ENCODE measurements at regions not wholly inside any gene's neighbourhood (a gene's known extent, or its start where the extent isn't known, plus 50 kb on each side); places are given as distances from the start of the nearest gene placed in this dataset.
"Not testable (repeated sequence)": the region's sequence is repeated elsewhere in the genome, so short reads cannot be mapped to it uniquely, and the experiment has no call there.

GRCh38 chr2:161032635-161033034 lies 127.6 kb upstream of the TANK start:
- no peak for DNase-seq

DNA sequence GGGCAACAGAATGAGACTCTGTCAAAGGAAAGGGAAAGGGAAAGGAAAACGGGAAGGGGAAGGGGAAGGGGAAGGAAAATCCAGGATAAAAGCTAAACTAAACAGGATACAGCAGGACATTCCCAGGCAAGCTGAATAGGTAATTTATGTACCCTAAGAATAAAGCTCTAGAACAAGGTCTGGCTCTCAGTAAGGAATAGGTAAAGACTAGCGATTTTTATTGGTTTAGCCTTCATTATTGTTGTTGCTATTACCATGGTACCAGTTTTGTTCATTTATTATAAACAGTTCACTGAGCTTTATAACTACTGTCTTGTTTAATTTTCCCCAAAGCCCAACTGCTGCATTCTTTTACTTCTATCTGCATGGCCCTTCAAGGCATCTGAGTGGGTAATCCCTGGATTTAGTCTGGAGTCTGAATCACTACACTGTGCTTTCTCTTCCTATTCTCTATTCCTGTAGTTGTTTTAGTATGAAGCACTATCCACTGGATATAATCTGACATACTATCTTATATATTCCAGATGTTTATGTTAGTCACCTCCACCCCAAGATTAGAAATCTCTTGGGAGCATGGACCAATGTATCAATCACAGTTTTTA lies 127.1 kb upstream of the TANK start:
- DNase-seq, result peak; percentile 51

GRCh38 chr2:161036926-161037325 lies 123.3 kb upstream of the TANK start:
- DNase-seq, result no peak

DNA sequence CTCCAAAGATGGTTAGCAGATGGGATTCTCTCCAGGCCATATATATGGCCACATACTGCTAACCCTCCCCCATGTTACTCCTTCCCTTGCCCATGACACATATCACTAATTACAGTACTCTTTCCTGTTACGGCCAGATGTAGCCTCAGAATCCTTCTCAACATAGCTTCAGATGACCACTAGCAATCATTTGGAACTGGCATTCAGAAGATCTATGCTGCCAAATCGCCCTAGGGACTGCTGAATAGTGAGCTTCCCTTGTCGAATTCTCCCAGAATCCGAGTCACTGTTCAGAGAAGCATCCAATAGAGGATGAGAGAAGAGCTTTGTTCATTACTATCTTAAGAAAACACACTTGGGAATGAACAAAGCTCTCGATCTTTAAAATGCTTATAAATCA lies 121.2 kb upstream of the TANK start:
- no peak for DNase-seq

- DNase-seq, result no peak
These were observed 118.9 kb upstream of the TANK start for GRCh38 chr2:161041356-161041755.

- DNase-seq, result no peak
These were observed 117.1 kb upstream of the TANK start for GRCh38 chr2:161042990-161043625.

DNA sequence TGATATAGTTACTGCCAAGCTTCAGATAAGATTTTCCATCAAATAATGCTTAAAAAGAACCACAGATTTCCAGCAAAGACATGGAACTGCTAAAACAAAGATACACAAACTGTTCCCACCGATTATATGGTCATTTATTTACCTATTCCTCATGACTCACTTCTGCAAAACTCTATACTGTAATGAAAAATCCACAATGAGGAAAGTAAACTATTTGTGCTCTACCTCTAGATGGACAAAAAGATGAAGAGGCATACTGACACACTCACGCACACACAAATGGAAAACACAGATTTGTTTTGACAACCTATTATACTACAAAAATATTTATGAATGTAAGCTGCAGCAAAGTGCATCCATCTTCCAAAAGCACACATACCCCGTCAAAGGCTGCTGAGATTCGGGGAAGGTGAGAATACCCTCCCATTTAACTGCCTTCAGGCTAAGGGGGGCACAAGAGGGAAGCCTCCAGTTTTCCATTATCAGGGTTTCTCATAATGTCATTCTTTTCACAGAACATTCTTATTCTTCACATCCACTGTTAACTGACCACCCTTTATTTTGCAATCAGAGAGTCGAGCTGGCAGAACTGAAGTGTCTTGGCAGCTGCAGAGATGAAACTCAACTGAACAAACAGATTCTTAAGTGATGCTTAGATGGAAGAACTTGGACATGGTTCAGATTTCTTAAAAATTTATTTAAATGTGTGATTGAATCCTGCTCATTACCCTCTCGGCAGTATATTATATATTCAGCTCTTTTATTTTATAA lies 115.9 kb upstream of the TANK start:
- DNase-seq, result no peak

DNA sequence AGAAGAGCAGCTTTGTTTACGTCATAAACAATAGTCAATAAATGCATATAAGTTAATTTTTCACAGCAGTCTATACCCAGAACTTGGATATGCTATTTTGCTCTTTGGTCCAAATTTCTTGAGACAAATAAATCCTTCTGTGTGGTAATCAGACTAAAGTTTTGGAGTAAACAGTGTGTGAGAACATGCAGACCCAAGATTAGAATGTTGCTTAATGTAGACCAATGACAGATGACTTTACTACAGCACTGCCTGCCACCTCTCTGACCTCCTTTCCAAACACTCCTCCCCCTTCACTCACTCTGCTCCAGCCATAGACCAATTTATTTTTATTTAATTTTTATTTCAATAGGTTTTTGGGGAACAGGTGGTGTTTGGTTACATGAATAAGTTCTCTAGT lies 115.3 kb upstream of the TANK start:
- DNase-seq, result no peak

GRCh38 chr2:161045726-161046125 lies 114.5 kb upstream of the TANK start:
- no peak for DNase-seq

GRCh38 chr2:161046876-161047275 lies 113.4 kb upstream of the TANK start:
- no peak for DNase-seq

DNA sequence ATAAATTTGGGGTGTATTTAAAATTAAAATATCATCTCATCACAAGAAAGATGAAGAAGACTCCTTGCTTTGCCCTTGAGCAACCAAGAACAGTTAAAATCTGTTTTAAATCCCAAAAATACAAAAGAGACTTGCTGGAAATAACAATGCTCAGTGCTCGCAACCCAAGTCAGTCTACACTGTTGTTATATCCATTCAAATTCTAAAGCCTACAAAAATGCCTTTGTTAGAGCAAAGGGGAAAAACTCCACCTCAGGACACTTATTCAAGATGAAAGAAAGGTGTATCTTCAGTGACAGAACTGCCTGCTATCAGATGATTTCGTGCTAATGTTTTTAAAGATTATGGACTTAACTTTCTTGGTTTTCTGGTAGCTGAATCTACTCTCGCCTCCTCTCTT lies 111.9 kb upstream of the TANK start:
- DNase-seq, result no peak

GRCh38 chr2:161049559-161049958 lies 110.7 kb upstream of the TANK start:
- no peak for DNase-seq

DNA sequence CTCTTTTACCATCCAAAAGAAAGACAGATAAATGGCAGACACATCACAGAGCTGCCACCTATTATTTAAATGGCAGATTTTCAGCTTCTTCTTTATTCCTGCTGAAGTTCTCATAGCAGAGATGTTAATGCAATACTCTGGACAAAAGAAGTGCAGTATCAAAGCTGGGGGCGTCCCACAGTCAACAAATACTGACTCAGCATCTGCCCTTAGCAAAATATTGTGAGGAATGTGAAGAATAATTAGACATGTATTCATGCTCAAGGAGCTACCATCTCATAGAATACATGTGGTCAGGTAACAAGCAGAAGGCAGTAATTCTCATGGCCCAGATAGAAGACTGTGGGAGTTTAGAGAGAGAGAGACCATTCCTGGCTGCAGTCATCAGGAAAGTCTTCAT lies 108.0 kb upstream of the TANK start:
- DNase-seq, result no peak

GRCh38 chr2:161055289-161055688 lies 104.9 kb upstream of the TANK start:
- DNase-seq, result no peak

- no peak for DNase-seq
These were observed 100.8 kb upstream of the TANK start for GRCh38 chr2:161059388-161059787.

GRCh38 chr2:161061786-161062185 lies 98.4 kb upstream of the TANK start:
- no peak for DNase-seq

GRCh38 chr2:161063157-161063945 lies 96.9 kb upstream of the TANK start:
- peak; percentile 69 for DNase-seq

- DNase-seq, result no peak
These were observed 96.3 kb upstream of the TANK start for GRCh38 chr2:161063946-161064306.

DNA sequence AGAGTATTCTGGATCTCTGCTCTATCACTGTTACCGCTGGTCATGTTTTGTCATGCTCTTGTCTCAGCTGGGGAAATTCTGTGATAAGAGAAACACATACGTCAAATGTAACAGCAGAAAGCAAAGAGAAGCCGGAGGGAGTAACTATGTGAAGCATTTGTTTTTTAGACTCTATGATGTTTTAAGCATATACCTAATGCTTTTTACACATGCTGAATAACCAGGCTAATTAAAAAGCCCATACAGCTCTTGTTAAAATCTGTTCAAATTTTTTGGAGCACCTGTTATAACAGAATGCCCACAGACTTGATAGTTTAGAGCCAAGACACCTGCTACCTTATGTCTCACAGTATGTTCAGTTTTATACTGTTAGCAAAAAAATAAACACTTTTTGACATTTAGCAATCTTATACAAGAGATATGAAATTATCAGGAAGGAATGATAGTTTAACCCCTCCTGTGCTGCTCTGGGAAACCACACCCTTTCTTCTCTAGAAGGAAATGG lies 92.3 kb upstream of the TANK start:
- no peak for DNase-seq

DNA sequence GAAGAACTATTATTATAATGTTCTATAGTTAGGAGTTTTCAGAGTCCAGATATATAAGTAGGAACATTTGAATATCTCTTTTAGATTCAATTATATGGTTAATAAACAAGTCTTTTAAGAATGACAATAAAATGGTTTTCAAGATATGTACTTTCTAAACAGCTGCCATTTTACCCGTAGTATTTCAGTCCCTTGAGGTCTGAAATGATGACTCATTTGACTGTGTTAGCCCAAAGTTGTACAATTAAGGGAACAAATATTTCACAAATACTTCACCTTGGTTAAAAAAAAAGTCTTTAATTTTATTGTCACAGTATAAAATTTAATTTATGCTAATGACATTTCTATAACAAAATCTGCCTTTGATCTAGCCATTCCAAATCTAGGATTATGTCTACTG lies 91.6 kb upstream of the TANK start:
- no peak for DNase-seq

DNA sequence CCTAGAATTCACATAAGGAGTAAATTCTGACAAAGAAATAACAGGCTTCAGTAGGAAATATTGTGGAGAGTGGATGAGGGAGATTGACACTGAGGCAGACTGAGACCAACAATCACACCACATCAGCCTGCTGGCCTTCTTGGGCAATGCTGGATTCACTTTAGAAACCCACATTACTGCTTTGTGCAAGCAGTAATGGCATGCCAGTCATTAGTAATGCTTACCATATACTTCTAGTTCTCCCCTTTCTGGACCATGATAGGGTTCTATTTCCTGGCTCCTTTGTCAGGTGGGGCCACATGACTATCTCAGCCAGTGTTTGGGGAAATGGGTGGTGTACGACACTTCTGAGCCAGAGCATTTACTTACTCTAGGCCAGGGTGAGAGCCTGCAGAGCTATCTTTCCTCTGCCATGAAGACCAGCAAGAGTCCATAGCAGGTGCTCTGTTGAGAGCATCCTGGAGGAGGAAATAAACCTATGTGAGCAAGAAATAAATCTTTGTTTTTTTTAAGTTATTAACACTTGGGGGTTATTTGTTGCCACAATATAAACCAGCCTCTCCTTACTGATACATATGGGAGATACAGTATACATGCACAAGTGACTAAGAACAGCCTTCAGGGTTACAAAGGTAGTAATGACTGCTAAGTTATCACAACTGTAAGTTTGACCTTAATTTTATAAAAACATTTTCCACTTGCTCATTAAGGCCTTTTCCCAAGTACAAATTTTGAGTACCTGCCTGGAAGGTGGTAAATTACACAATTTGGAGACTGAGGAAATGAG lies 89.3 kb upstream of the TANK start:
- no peak for DNase-seq

GRCh38 chr2:161072436-161072835 lies 87.8 kb upstream of the TANK start:
- not testable (repeated sequence) for DNase-seq

GRCh38 chr2:161075701-161076100 lies 84.5 kb upstream of the TANK start:
- no peak for DNase-seq

Data from amniotic stem cell (primary cell).